DND-41 (cell line): ENCODE measurements at regions not wholly inside any gene's neighbourhood (a gene's known extent, or its start where the extent isn't known, plus 50 kb on each side); places are given as distances from the start of the nearest gene placed in this dataset.

Source experiments
- EZH2 ChIP-seq: IDR thresholded peaks from 3 replicates; pipeline ENCODE4 v1.6.1; 2012; ENCODE audit warnings: borderline replicate concordance, low read depth, mild to moderate bottlenecking, moderate library complexity, low read length, inconsistent platforms; ENCODE audit not compliant: severe bottlenecking
- TF ChIP-seq, protein P1 (sequence below): IDR thresholded peaks from 2 replicates; pipeline ENCODE4 v1.5.1; 2012; ENCODE audit warnings: borderline replicate concordance, low read length, moderate library complexity, mild to moderate bottlenecking; ENCODE audit not compliant: poor library complexity, severe bottlenecking; ENCODE audit errors: extremely low read depth

DNA sequence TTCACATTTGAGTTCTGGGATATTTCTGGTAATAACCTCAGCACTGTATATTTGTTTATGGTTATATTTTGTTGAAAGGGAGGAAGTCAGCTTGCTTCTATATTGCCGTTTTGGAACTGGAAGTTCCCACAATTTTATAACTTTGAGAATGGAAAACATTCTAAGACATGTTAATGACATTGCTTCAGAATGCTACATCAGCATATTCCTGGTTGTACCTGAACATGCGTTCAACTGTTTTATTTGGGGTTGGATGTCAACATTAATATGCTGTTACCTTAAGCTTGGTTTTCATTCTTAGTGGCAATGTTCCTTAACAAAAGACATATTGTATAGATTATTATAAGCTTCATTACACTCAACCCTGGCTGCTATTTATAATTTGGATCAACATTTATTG lies 489.4 kb upstream of the MAGEB18 start:
- no peak for TF ChIP-seq EZH2
- TF ChIP-seq, protein P1, sequence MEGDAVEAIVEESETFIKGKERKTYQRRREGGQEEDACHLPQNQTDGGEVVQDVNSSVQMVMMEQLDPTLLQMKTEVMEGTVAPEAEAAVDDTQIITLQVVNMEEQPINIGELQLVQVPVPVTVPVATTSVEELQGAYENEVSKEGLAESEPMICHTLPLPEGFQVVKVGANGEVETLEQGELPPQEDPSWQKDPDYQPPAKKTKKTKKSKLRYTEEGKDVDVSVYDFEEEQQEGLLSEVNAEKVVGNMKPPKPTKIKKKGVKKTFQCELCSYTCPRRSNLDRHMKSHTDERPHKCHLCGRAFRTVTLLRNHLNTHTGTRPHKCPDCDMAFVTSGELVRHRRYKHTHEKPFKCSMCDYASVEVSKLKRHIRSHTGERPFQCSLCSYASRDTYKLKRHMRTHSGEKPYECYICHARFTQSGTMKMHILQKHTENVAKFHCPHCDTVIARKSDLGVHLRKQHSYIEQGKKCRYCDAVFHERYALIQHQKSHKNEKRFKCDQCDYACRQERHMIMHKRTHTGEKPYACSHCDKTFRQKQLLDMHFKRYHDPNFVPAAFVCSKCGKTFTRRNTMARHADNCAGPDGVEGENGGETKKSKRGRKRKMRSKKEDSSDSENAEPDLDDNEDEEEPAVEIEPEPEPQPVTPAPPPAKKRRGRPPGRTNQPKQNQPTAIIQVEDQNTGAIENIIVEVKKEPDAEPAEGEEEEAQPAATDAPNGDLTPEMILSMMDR: no peak
